ENCODE measurements at regions not wholly inside any gene's neighbourhood (a gene's known extent, or its start where the extent isn't known, plus 50 kb on each side); places are given as distances from the start of the nearest gene placed in this dataset.

DNA sequence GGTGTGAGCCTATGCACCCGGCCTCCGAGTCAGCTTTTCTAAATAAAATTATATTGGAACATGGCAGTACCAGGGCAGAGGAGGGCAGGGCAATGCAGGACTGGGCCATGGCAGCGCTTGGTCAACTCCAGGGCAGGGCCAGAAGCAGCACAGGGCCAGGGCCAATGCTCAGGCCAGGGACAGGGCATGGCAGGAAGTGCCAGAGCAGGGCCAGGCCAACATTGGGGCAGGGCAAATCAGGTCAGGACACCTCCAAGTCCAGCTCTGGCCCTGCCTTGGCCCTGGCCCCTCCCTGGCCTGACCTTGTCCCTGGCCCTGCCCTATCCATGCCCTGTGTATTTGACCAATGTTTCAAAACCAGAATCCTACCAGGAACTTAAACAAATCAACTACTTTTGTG, 156.1 kb downstream of the LIPI start:
- Mint-ChIP-seq H3K4me3 (no peak overlapping the region), H3K4me1 (no peaks in the 10 kb centered on the region), H3K27me3 (ENCODE audit: low read depth) (no peaks in the 10 kb centered on the region; the same call in 1 of the 2 replicates), H3K9me3 (peaks cover 76 to 77% of the 10 kb centered on the region in 2 experiments), H3K36me3 (ENCODE audit: insufficient read depth in 1 of 3, low read depth in 3 of 3) (peaks cover 4 to 11% (median 6%) of the 10 kb centered on the region in 3 experiments; a peak in 6 of 7 replicates), H3K27ac (no peak overlapping the region)
- no peak overlapping the region for H4K91ac ChIP-seq (ENCODE audit: insufficient read length, low read depth, low read length)
- H2BK120ac ChIP-seq (ENCODE audit: low read depth, low read length, poor library complexity, severe bottlenecking): no peak overlapping the region
- H4K5ac ChIP-seq (ENCODE audit: insufficient read length, low read depth, low read length): no peak overlapping the region
- no peak overlapping the region for H3K27ac ChIP-seq (ENCODE audit: insufficient read length, low read depth, low read length)
- no peaks in the 10 kb centered on the region for H3K4me1 ChIP-seq (ENCODE audit: insufficient read depth, low read length)
- no peak overlapping the region for H3K14ac ChIP-seq (ENCODE audit: insufficient read depth, low read length)
- no peak overlapping the region for H2AK5ac ChIP-seq (ENCODE audit: insufficient read length, low read length)
- H3K27me3 ChIP-seq (ENCODE audit: insufficient read depth, low read length): no peaks in the 10 kb centered on the region
- H3K56ac ChIP-seq (ENCODE audit: insufficient read length, low read depth, low read length): no peak overlapping the region
- H4K20me1 ChIP-seq (ENCODE audit: control insufficient read depth, insufficient read depth, insufficient read length): no peaks in the 10 kb centered on the region
- TF ChIP-seq CTCF (conservative IDR thresholded peaks at IDR 0.05): no peak
- H2BK20ac ChIP-seq (ENCODE audit: low read depth, low read length, poor library complexity, severe bottlenecking): no peak overlapping the region
- H3K23me2 ChIP-seq (ENCODE audit: insufficient read length, low read depth, low read length, poor library complexity, severe bottlenecking): no peaks in the 10 kb centered on the region
- H3K18ac ChIP-seq (ENCODE audit: insufficient read length, low read depth, low read length): no peak overlapping the region
- H4K8ac ChIP-seq (replicated peaks; ENCODE audit: insufficient read length, low read depth, low read length): no peak overlapping the region
- no peak overlapping the region for H3K4ac ChIP-seq (ENCODE audit: low read depth, low read length)
- no peak overlapping the region for H3K4me2 ChIP-seq (ENCODE audit: insufficient read depth, insufficient read length, low read length)
- H2AFZ ChIP-seq (ENCODE audit: low read length): no peak overlapping the region
- WGBS (ENCODE audit: extremely low coverage, insufficient read length, low lambda C conversion rate): no CpG with 5 or more reads among the region's 3 CpGs
- H3K79me1 ChIP-seq (ENCODE audit: insufficient read depth, low read depth, low read length, poor library complexity, severe bottlenecking): peaks cover 11% of the 10 kb centered on the region
- H2BK5ac ChIP-seq (ENCODE audit: insufficient read length, low read length): no peak overlapping the region
- peaks cover 16% of the 10 kb centered on the region; the same call in 1 of the 2 replicates for H3K79me2 ChIP-seq (ENCODE audit: insufficient read depth, low read length)
- no peak overlapping the region for H3T11ph ChIP-seq (ENCODE audit: low read length)
- H3K23ac ChIP-seq (ENCODE audit: insufficient read length, low read depth, low read length): no peak overlapping the region
- DNase-seq: no peak
- no peak overlapping the region for H2BK15ac ChIP-seq (ENCODE audit: low read depth, low read length)
- no peaks in the 10 kb centered on the region for H3K9me3 ChIP-seq (ENCODE audit: control insufficient read depth, low read depth, low read length)
- H3K9ac ChIP-seq (ENCODE audit: extremely low read depth, insufficient read length, low read length): no peak overlapping the region
- H2BK12ac ChIP-seq (ENCODE audit: insufficient read length, low read depth, low read length): no peak overlapping the region

Data from H9 (cell line).